GM20000 (cell line): ENCODE measurements at regions not wholly inside any gene's neighbourhood (a gene's known extent, or its start where the extent isn't known, plus 50 kb on each side); places are given as distances from the start of the nearest gene placed in this dataset.

Experiments used
- DNase-seq: peaks from one replicate; pipeline ENCODE4 v3.0.0; 2012; ENCODE audit warnings: low spot score
- CTCF ChIP-seq: IDR thresholded peaks from 2 replicates; pipeline ENCODE4 v1.5.1; 2012; ENCODE audit warnings: mild to moderate bottlenecking, control low read depth; ENCODE audit errors: extremely low read depth, missing control alignments

DNA sequence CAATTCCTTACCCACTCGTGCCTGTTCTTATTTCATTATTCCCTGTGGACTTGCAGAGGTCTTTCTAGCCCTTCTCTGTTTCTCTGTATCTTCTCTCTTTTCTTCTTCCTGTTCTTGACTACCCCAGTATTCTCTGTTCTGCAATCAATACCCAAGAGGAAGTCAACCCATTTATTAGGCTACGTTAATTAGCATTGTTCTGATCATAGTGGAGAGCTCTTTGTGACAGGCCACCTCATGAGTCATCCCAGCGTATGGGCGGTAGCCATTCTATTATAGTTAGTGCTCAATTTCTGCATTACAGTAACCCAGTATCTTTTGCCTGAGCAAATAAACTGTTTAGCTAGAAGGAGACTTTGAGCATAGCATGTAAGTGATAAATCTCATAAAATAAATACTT, 259.5 kb upstream of the GRM7 start:
- TF ChIP-seq CTCF = no peak
- peak; percentile 4 for DNase-seq

DNA sequence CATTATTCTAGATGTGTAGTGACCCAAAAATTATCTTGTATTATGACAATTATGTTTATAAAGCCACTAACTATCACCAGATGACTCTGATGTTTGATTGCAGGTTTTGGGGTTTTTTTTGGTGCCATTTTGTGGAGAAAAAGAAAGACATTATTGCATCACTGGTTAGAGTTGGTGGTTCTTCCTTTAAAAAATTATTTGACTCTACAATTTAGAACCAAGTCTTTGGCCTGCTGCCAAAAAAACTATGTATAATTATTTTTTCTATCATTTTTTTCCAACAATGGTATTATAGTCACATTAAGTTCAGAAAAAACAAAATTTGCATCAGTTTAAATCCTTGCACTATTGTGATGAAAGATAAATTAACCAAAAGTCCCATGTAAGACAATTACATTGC, 258.6 kb upstream of the GRM7 start:
- no peak for TF ChIP-seq CTCF
- DNase-seq = no peak

GRCh38 chr3:6605227-6605626, 255.7 kb upstream of the GRM7 start:
- TF ChIP-seq CTCF = no peak
- no peak for DNase-seq

- DNase-seq = no peak
- TF ChIP-seq CTCF = no peak
Observed at GRCh38 chr3:6608843-6609242, 252.1 kb upstream of the GRM7 start.

DNA sequence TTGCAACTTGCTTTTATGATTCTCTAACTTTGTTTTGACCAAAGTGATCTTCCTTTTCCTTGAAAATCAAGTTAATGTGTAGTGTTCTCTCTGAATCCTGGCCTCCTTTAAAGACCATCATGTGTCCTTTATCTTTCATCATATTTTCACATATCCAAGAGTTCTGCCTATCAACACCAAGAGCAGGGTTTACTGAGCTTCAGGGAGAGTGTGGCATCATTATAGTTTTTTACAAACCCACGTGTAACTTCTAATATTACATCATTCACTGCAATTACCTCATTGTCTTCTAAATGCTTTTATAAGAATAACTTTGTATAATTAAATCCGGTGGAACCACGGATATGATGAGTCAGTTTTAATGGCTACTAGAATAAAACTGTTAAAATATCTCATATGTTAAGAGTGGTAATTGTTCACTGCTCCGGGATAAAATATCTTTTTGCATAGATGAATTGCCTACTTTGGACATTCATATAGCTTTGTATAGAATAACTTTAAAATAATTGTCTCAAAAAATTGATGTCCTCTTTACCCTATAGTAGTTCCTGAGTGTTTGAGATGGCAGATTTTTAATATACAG, 248.8 kb upstream of the GRM7 start:
- DNase-seq = no peak
- no peak for TF ChIP-seq CTCF

GRCh38 chr3:6622260-6622659, 238.7 kb upstream of the GRM7 start:
- no peak for TF ChIP-seq CTCF
- DNase-seq = no peak

GRCh38 chr3:6622712-6623111, 238.2 kb upstream of the GRM7 start:
- no peak for TF ChIP-seq CTCF
- DNase-seq = no peak
